SU-DHL-6 (cell line): ENCODE measurements at regions not wholly inside any gene's neighbourhood (a gene's known extent, or its start where the extent isn't known, plus 50 kb on each side); places are given as distances from the start of the nearest gene placed in this dataset.

Experiments used
- H2AFZ ChIP-seq: fragments of 200-600 bp; sonication (generic); 2 replicates; pipeline ENCODE4 v1.6.1; 2014; ENCODE audit warnings: low read depth, mild to moderate bottlenecking, moderate library complexity, mixed read lengths, antibody characterized with exemption, low read length; ENCODE audit not compliant: severe bottlenecking
- H3F3A ChIP-seq: fragments of 200-600 bp; shearing (Covaris generic); 2 replicates; pipeline ENCODE4 v1.6.0; 2016; ENCODE audit warnings: antibody characterized with exemption, mild to moderate bottlenecking; ENCODE audit not compliant: insufficient read depth
- H3K27ac ChIP-seq: fragments of 200-600 bp; sonication (generic); 2 replicates; pipeline ENCODE4 v1.5.1; 2016; ENCODE audit warnings: low read depth, mild to moderate bottlenecking, low read length, moderate library complexity, mixed read lengths
- H3K27me3 ChIP-seq: fragments of 200-600 bp; sonication (generic), shearing (Covaris generic); 2 replicates; pipeline ENCODE4 v1.6.0; 2014; ENCODE audit warnings: mild to moderate bottlenecking, low read length
- H3K36me3 ChIP-seq: fragments of 200-600 bp; sonication (generic); 2 replicates; pipeline ENCODE4 v1.6.1; 2014; ENCODE audit warnings: mild to moderate bottlenecking, low read length, mixed read lengths
- H3K4me2 ChIP-seq: fragments of 300-600, 200-600 bp; shearing (Covaris generic), sonication (generic); 2 replicates; pipeline ENCODE4 v1.6.0; 2014; ENCODE audit warnings: low read length, low read depth, mild to moderate bottlenecking; ENCODE audit not compliant: poor library complexity, severe bottlenecking
- H3K4me3 ChIP-seq: fragments of 200-600 bp; sonication (generic); 2 replicates; pipeline ENCODE4 v1.5.1; 2014; ENCODE audit warnings: antibody characterized with exemption, low read length, mild to moderate bottlenecking, mixed read lengths; ENCODE audit not compliant: insufficient read depth, poor library complexity, severe bottlenecking
- H3K79me2 ChIP-seq: fragments of 200-600 bp; sonication (generic); 2 replicates; pipeline ENCODE4 v1.6.1; 2014; ENCODE audit warnings: mild to moderate bottlenecking, low read length, moderate library complexity; ENCODE audit not compliant: insufficient read depth
- H3K9ac ChIP-seq: fragments of 200-600 bp; sonication (generic); 2 replicates; pipeline ENCODE4 v1.7.0; 2014; ENCODE audit warnings: mild to moderate bottlenecking, low read length
- H3K9me2 ChIP-seq: fragments of 200-600 bp; sonication (generic); replicated peaks from 2 replicates; pipeline ENCODE4 v1.6.1; 2014; ENCODE audit warnings: low read length; ENCODE audit not compliant: insufficient read depth
- H3K9me3 ChIP-seq: fragments of 200-600 bp; sonication (generic); 2 replicates; pipeline ENCODE4 v1.6.1; 2014; ENCODE audit warnings: low read length, mixed read lengths; ENCODE audit not compliant: insufficient read depth
- H4K20me1 ChIP-seq: fragments of 200-600 bp; sonication (generic); 2 replicates; pipeline ENCODE4 v1.6.1; 2014; ENCODE audit warnings: low read depth, mild to moderate bottlenecking, antibody characterized with exemption, low read length, moderate library complexity, mixed read lengths
- CTCF ChIP-seq: fragments of 200-600 bp; sonication (generic); IDR thresholded peaks from one replicate; pipeline ENCODE4 v1.5.1; 2017; ENCODE audit warnings: antibody characterized with exemption, mild to moderate bottlenecking, low read length, moderate library complexity; ENCODE audit not compliant: insufficient read depth, poor library complexity, severe bottlenecking
- EZH2phosphoT487 ChIP-seq: fragments of 200-600 bp; sonication (generic), shearing (Covaris generic); conservative IDR thresholded peaks from 2 replicates; pipeline ENCODE4 v1.6.1; 2018; ENCODE audit warnings: mild to moderate bottlenecking, antibody characterized with exemption, low read length, moderate library complexity, mixed read lengths

- H4K20me1 ChIP-seq, result no peaks in the 10 kb centered on the region
- no peaks in the 10 kb centered on the region for H3F3A ChIP-seq
- no peak overlapping the region for H3K9ac ChIP-seq
- H2AFZ ChIP-seq, result no peak overlapping the region
- no peaks in the 10 kb centered on the region for H3K9me2 ChIP-seq
- H3K27me3 ChIP-seq, result no peaks in the 10 kb centered on the region
- H3K27ac ChIP-seq, result no peak overlapping the region
- no peak overlapping the region for H3K4me2 ChIP-seq
- no peaks in the 10 kb centered on the region for H3K9me3 ChIP-seq
- H3K36me3 ChIP-seq, result 0 out of 2 replicates have a peak, but pooled peaks cover 3% of the 10 kb centered on the region
- H3K4me3 ChIP-seq, result no peak overlapping the region
- H3K79me2 ChIP-seq, result no peaks in the 10 kb centered on the region
- no peak for TF ChIP-seq EZH2phosphoT487
- TF ChIP-seq CTCF, result no peak
These were observed 668.3 kb upstream of the ADGRB3 start for GRCh38 chr6:67966830-67967229.

GRCh38 chr6:67956352-67956751 lies 678.7 kb upstream of the ADGRB3 start:
- no peaks in the 10 kb centered on the region for H3K9me2 ChIP-seq
- H3K4me3 ChIP-seq, result no peak overlapping the region
- H3K9me3 ChIP-seq, result peaks cover 35% of the 10 kb centered on the region
- H3K79me2 ChIP-seq, result no peaks in the 10 kb centered on the region
- no peaks in the 10 kb centered on the region for H3F3A ChIP-seq
- TF ChIP-seq EZH2phosphoT487, result no peak
- TF ChIP-seq CTCF, result no peak
- H3K4me2 ChIP-seq, result no peak overlapping the region
- peaks cover 3% of the 10 kb centered on the region; the same call in 1 of the 2 replicates for H3K36me3 ChIP-seq
- H4K20me1 ChIP-seq, result no peaks in the 10 kb centered on the region
- H3K9ac ChIP-seq, result no peak overlapping the region
- no peak overlapping the region for H3K27ac ChIP-seq
- H3K27me3 ChIP-seq, result no peaks in the 10 kb centered on the region
- no peak overlapping the region for H2AFZ ChIP-seq

GRCh38 chr6:67952948-67953347 lies 682.1 kb upstream of the ADGRB3 start:
- no peak overlapping the region for H3K4me3 ChIP-seq
- no peaks in the 10 kb centered on the region for H3K27me3 ChIP-seq
- H3K4me2 ChIP-seq, result no peak overlapping the region
- no peaks in the 10 kb centered on the region for H4K20me1 ChIP-seq
- no peak overlapping the region for H2AFZ ChIP-seq
- H3K9ac ChIP-seq, result no peak overlapping the region
- H3K9me3 ChIP-seq, result peaks cover 26% of the 10 kb centered on the region
- no peaks in the 10 kb centered on the region for H3K79me2 ChIP-seq
- no peaks in the 10 kb centered on the region for H3F3A ChIP-seq
- H3K27ac ChIP-seq, result no peak overlapping the region
- H3K36me3 ChIP-seq, result no peaks in the 10 kb centered on the region
- H3K9me2 ChIP-seq, result no peaks in the 10 kb centered on the region
- TF ChIP-seq EZH2phosphoT487 (no peak), CTCF (no peak)
